Right atrium auricular region (tissue), 2 donors: ENCODE measurements at regions not wholly inside any gene's neighbourhood (a gene's known extent, or its start where the extent isn't known, plus 50 kb on each side); places are given as distances from the start of the nearest gene placed in this dataset.

Source experiments
- DNase-seq: peaks from one replicate; pipeline ENCODE4 v3.0.0-alpha.2; 2019; ENCODE audit warnings: low spot score
- H3K27ac ChIP-seq, 2 donors: fragments of 200-600 bp; sonication (generic); 1 replicate in 1 of 2; 2 replicates in 1 of 2; pipeline ENCODE4 v1.5.1; 2016 to 2019
- H3K27me3 ChIP-seq, 2 donors: fragments of 200-600 bp; sonication (generic); one replicate each; pipeline versions ENCODE4 v1.5.1 to v1.6.0; 2017 to 2019
- H3K36me3 ChIP-seq: fragments of 200-600 bp; sonication (generic); one replicate; pipeline ENCODE4 v1.5.1; 2016
- H3K4me1 ChIP-seq, 2 donors: fragments of 200-600 bp; sonication (generic); one replicate each; pipeline versions ENCODE4 v1.5.1 to v1.6.0; 2017 to 2019
- H3K4me3 ChIP-seq, 2 donors: fragments of 200-600 bp; sonication (generic); 1 replicate in 1 of 2; 2 replicates in 1 of 2; pipeline ENCODE4 v1.5.1; 2017 to 2019; ENCODE audit warnings: mild to moderate bottlenecking in 1 of 2, moderate library complexity in 1 of 2
- H3K9me3 ChIP-seq, 2 donors: fragments of 200-600 bp; sonication (generic); one replicate each; pipeline ENCODE4 v1.5.1; 2019
- TF ChIP-seq, protein P1 (sequence below), 2 donors: fragments of 200-600 bp; sonication (generic); IDR thresholded peaks; one replicate each; pipeline ENCODE4 v1.5.1; 2019; ENCODE audit warnings: antibody characterized with exemption in 2 of 2

DNA sequence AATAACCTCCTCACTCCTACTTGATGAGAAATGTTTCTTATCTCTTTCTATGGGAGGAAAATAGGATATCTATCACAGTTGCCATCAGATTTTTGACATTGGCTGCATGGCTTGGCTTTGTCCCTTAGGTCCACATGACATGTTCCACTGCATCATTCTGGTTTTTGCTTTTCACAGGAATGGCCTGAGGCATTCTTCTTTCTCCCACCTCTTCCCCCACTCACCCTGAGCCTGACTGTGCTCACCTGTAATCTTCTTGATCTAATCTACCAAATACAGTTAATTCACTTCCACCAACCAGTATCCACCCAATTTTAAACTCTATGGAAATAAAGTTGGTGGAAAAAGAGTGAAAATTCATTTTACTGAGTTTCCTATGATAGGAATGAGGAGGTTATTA is 763.5 kb upstream of the CELF4 start:
- TF ChIP-seq, protein P1, sequence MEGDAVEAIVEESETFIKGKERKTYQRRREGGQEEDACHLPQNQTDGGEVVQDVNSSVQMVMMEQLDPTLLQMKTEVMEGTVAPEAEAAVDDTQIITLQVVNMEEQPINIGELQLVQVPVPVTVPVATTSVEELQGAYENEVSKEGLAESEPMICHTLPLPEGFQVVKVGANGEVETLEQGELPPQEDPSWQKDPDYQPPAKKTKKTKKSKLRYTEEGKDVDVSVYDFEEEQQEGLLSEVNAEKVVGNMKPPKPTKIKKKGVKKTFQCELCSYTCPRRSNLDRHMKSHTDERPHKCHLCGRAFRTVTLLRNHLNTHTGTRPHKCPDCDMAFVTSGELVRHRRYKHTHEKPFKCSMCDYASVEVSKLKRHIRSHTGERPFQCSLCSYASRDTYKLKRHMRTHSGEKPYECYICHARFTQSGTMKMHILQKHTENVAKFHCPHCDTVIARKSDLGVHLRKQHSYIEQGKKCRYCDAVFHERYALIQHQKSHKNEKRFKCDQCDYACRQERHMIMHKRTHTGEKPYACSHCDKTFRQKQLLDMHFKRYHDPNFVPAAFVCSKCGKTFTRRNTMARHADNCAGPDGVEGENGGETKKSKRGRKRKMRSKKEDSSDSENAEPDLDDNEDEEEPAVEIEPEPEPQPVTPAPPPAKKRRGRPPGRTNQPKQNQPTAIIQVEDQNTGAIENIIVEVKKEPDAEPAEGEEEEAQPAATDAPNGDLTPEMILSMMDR (IDR thresholded peaks at IDR 0.05): no peak
- no peak overlapping the region for H3K4me3 ChIP-seq
- H3K27ac ChIP-seq: no peak overlapping the region
- H3K9me3 ChIP-seq: no peaks in the 10 kb centered on the region
- DNase-seq: no peak
- no peaks in the 10 kb centered on the region for H3K4me1 ChIP-seq
- H3K36me3 ChIP-seq: no peaks in the 10 kb centered on the region
- no peaks in the 10 kb centered on the region for H3K27me3 ChIP-seq

DNA sequence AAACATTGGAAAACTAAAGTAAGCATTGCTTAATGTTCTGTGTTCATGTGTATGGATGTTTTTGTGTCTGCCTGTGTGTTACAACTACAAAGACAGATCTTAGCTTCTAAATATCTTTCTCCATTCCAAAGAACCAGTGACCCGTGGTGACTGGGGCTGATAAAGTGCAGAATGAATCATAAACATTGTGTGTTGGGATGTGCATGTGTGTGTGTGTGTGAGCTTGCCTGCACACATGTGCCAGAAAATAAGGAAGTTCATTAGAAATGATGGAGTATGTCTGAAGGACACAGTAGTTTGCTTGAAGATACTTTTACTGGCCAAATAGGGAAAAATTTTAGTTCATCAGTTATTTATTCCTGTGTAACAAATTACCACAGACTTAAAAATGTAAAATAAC is 756.6 kb upstream of the CELF4 start:
- Histone ChIP-seq H3K27ac (no peak overlapping the region), H3K27me3 (no peaks in the 10 kb centered on the region), H3K4me1 (no peaks in the 10 kb centered on the region), H3K36me3 (no peaks in the 10 kb centered on the region), H3K9me3 (peaks cover 0 to 11% of the 10 kb centered on the region in 2 donors), H3K4me3 (no peak overlapping the region)
- TF ChIP-seq, protein P1 (IDR thresholded peaks at IDR 0.05): no peak
- DNase-seq: no peak

GRCh38 chr18:38321262-38321661 is 755.7 kb upstream of the CELF4 start:
- Histone ChIP-seq H3K27me3 (no peaks in the 10 kb centered on the region), H3K4me3 (no peak overlapping the region), H3K27ac (no peak overlapping the region), H3K4me1 (no peaks in the 10 kb centered on the region), H3K9me3 (peaks cover 0 to 11% of the 10 kb centered on the region in 2 donors), H3K36me3 (no peaks in the 10 kb centered on the region)
- no peak for DNase-seq
- TF ChIP-seq, protein P1 (IDR thresholded peaks at IDR 0.05): no peak

GRCh38 chr18:38318416-38318815 is 752.8 kb upstream of the CELF4 start:
- H3K36me3 ChIP-seq: no peaks in the 10 kb centered on the region
- H3K9me3 ChIP-seq: peaks cover 0 to 11% of the 10 kb centered on the region in 2 donors
- TF ChIP-seq, protein P1 (IDR thresholded peaks at IDR 0.05): no peak

DNA sequence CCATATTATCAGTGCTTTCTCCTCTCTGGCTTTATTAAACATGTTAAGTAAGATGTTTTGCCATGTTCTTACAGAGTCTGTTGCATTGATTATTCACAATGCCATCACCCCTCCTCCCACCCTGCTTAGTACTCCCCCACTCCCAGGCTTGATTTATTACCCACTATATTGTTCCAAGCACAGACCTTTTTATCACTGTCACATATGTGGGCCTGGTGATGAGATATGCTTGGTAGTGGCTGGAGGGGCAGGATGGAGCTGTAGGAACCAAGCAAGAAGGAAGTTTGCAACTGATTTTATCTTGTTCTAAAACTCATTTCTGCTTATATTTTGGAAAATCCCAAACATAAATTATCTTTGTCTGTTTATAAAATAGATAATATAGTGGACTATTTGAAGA is 748.2 kb upstream of the CELF4 start:
- H3K4me1 ChIP-seq: no peaks in the 10 kb centered on the region
- TF ChIP-seq, protein P1 (IDR thresholded peaks at IDR 0.05): no peak
- no peak overlapping the region for H3K27ac ChIP-seq
- DNase-seq: no peak
- H3K36me3 ChIP-seq: no peaks in the 10 kb centered on the region
- H3K27me3 ChIP-seq: no peaks in the 10 kb centered on the region
- no peaks in the 10 kb centered on the region for H3K9me3 ChIP-seq
- H3K4me3 ChIP-seq: no peak overlapping the region

More at GRCh38 chr18:38318416-38318815, 752.8 kb upstream of the CELF4 start:
- Histone ChIP-seq H3K4me3 (no peak overlapping the region), H3K27me3 (no peaks in the 10 kb centered on the region), H3K27ac (no peak overlapping the region), H3K4me1 (no peaks in the 10 kb centered on the region)
- DNase-seq: no peak

GRCh38 chr18:38312532-38312931 is 746.9 kb upstream of the CELF4 start:
- Histone ChIP-seq H3K27me3 (no peaks in the 10 kb centered on the region), H3K9me3 (no peaks in the 10 kb centered on the region), H3K4me1 (no peaks in the 10 kb centered on the region), H3K4me3 (no peak overlapping the region), H3K27ac (no peak overlapping the region), H3K36me3 (no peaks in the 10 kb centered on the region)
- no peak for DNase-seq
- TF ChIP-seq, protein P1 (IDR thresholded peaks at IDR 0.05): no peak
